CD4-positive, CD25-positive, alpha-beta regulatory T cell (primary cell): ENCODE measurements at regions not wholly inside any gene's neighbourhood (a gene's known extent, or its start where the extent isn't known, plus 50 kb on each side); places are given as distances from the start of the nearest gene placed in this dataset.

Experiments
- ATAC-seq, 2 donors: fragments of 150-1000 bp; cut with Tn5 transposase; one replicate each; pipeline ENCODE4 v1.10.0; 2021; ENCODE audit warnings: low read depth in 2 of 2, moderate number of reproducible peaks in 2 of 2, moderate library complexity in 1 of 2
- DNase-seq, 3 donors: peaks; one replicate each; pipeline versions ENCODE4 v3.0.0 to v3.0.0-alpha.2; 2012 to 2022; ENCODE audit warnings: mixed read lengths in 1 of 3
- H3K27ac ChIP-seq: one replicate; pipeline ENCODE4 v1.7.0; 2013; ENCODE audit warnings: mild to moderate bottlenecking, low read length; ENCODE audit not compliant: insufficient read depth, poor library complexity, severe bottlenecking
- H3K27me3 ChIP-seq: one replicate; pipeline ENCODE4 v1.7.0; 2013; ENCODE audit warnings: low read length; ENCODE audit not compliant: control insufficient read depth, insufficient read depth
- H3K36me3 ChIP-seq: one replicate; pipeline ENCODE4 v1.7.0; 2013; ENCODE audit warnings: mild to moderate bottlenecking, low read length, moderate library complexity; ENCODE audit not compliant: control insufficient read depth, insufficient read depth
- H3K4me1 ChIP-seq: 2 replicates; pipeline ENCODE4 v1.7.0; 2013; ENCODE audit warnings: mild to moderate bottlenecking, low read length; ENCODE audit not compliant: insufficient read depth, control insufficient read depth, poor library complexity, severe bottlenecking
- H3K4me3 ChIP-seq: one replicate; pipeline ENCODE4 v1.7.0; 2013; ENCODE audit warnings: low read depth, mild to moderate bottlenecking, low read length, moderate library complexity
- H3K9me3 ChIP-seq, 2 experiments: 1 replicate in 1 of 2; 2 replicates in 1 of 2; pipeline ENCODE4 v1.7.0; 2013; ENCODE audit warnings: low read length in 2 of 2, mild to moderate bottlenecking in 1 of 2, moderate library complexity in 1 of 2; ENCODE audit not compliant: control insufficient read depth in 2 of 2
- H3K27ac Mint-ChIP-seq, 3 donors: one replicate each; pipeline ENCODE4 v1.8.0; 2020 to 2022; ENCODE audit warnings: mild to moderate bottlenecking in 3 of 3, mixed read lengths in 3 of 3, moderate library complexity in 2 of 3
- H3K27me3 Mint-ChIP-seq: one replicate; pipeline ENCODE4 v1.8.0; 2022; ENCODE audit warnings: mild to moderate bottlenecking, mixed read lengths
- H3K36me3 Mint-ChIP-seq: one replicate; pipeline ENCODE4 v1.8.0; 2020; ENCODE audit warnings: mixed read lengths
- H3K4me1 Mint-ChIP-seq, 4 donors: one replicate each; pipeline ENCODE4 v1.8.0; 2020 to 2022; ENCODE audit warnings: mixed read lengths in 4 of 4, mild to moderate bottlenecking in 1 of 4
- H3K4me3 Mint-ChIP-seq, 4 donors: one replicate each; pipeline ENCODE4 v1.8.0; 2020 to 2022; ENCODE audit warnings: mild to moderate bottlenecking in 4 of 4, mixed read lengths in 4 of 4, moderate library complexity in 3 of 4
- H3K9me3 Mint-ChIP-seq, 7 donors: one replicate each; pipeline ENCODE4 v1.8.0; 2020 to 2022; ENCODE audit warnings: mixed read lengths in 7 of 7, mild to moderate bottlenecking in 3 of 7, moderate library complexity in 2 of 7

- H3K27me3 ChIP-seq: no peaks in the 10 kb centered on the region
- no peaks in the 10 kb centered on the region for H3K36me3 ChIP-seq
- Mint-ChIP-seq H3K27ac (no peak overlapping the region), H3K36me3 (no peaks in the 10 kb centered on the region), H3K4me1 (no peaks in the 10 kb centered on the region), H3K9me3 (peaks cover 0 to 2% (median 0%) of the 10 kb centered on the region in 7 donors), H3K4me3 (no peak overlapping the region), H3K27me3 (peaks cover 30% of the 10 kb centered on the region)
- H3K27ac ChIP-seq: no peak overlapping the region
- H3K9me3 ChIP-seq: no peaks in the 10 kb centered on the region
- H3K4me3 ChIP-seq: no peak overlapping the region
- ATAC-seq: no peak
- no peak for DNase-seq
- H3K4me1 ChIP-seq: no peaks in the 10 kb centered on the region
These were observed 233.8 kb downstream of the GADD45G start for GRCh38 chr9:89838621-89839020.

GRCh38 chr9:89839449-89839848 is 234.6 kb downstream of the GADD45G start:
- Histone ChIP-seq H3K9me3 (no peaks in the 10 kb centered on the region), H3K36me3 (no peaks in the 10 kb centered on the region), H3K4me1 (no peaks in the 10 kb centered on the region), H3K4me3 (no peak overlapping the region), H3K27me3 (no peaks in the 10 kb centered on the region), H3K27ac (no peak overlapping the region)
- Mint-ChIP-seq H3K27ac (no peak overlapping the region), H3K27me3 (peaks cover 30% of the 10 kb centered on the region), H3K4me3 (no peak overlapping the region), H3K4me1 (no peaks in the 10 kb centered on the region), H3K9me3 (peaks cover 0 to 2% (median 0%) of the 10 kb centered on the region in 7 donors), H3K36me3 (no peaks in the 10 kb centered on the region)
- no peak for ATAC-seq
- no peak for DNase-seq

GRCh38 chr9:89839952-89840351 is 235.1 kb downstream of the GADD45G start:
- H3K4me3 ChIP-seq: no peak overlapping the region
- DNase-seq (no peak), ATAC-seq (no peak)
- peaks cover 0 to 2% (median 0%) of the 10 kb centered on the region in 7 donors for H3K9me3 Mint-ChIP-seq
- H3K4me3 Mint-ChIP-seq: no peak overlapping the region
- H3K27me3 ChIP-seq: no peaks in the 10 kb centered on the region
- H3K4me1 Mint-ChIP-seq: no peaks in the 10 kb centered on the region
- no peak overlapping the region for H3K27ac Mint-ChIP-seq
- no peaks in the 10 kb centered on the region for H3K9me3 ChIP-seq
- H3K4me1 ChIP-seq: no peaks in the 10 kb centered on the region
- peaks cover 29% of the 10 kb centered on the region for H3K27me3 Mint-ChIP-seq
- no peaks in the 10 kb centered on the region for H3K36me3 Mint-ChIP-seq
- H3K36me3 ChIP-seq: no peaks in the 10 kb centered on the region
- H3K27ac ChIP-seq: no peak overlapping the region

GRCh38 chr9:89841456-89841855 is 236.6 kb downstream of the GADD45G start:
- H3K27ac Mint-ChIP-seq: no peak overlapping the region
- H3K27me3 Mint-ChIP-seq: peaks cover 20% of the 10 kb centered on the region
- H3K27ac ChIP-seq: no peak overlapping the region
- no peaks in the 10 kb centered on the region for H3K36me3 ChIP-seq
- no peak overlapping the region for H3K4me3 ChIP-seq
- H3K27me3 ChIP-seq: no peaks in the 10 kb centered on the region
- peaks cover 0 to 2% (median 0%) of the 10 kb centered on the region in 7 donors for H3K9me3 Mint-ChIP-seq
- no peaks in the 10 kb centered on the region for H3K4me1 Mint-ChIP-seq
- H3K4me1 ChIP-seq: no peaks in the 10 kb centered on the region
- H3K4me3 Mint-ChIP-seq: no peak overlapping the region
- no peak for DNase-seq
- H3K36me3 Mint-ChIP-seq: no peaks in the 10 kb centered on the region
- no peaks in the 10 kb centered on the region for H3K9me3 ChIP-seq
- no peak for ATAC-seq

GRCh38 chr9:89842267-89842768 is 237.5 kb downstream of the GADD45G start:
- Mint-ChIP-seq H3K9me3 (peaks cover 0 to 2% (median 0%) of the 10 kb centered on the region in 7 donors), H3K4me3 (no peak overlapping the region), H3K27me3 (peaks cover 18% of the 10 kb centered on the region), H3K4me1 (no peaks in the 10 kb centered on the region), H3K27ac (no peak overlapping the region), H3K36me3 (no peaks in the 10 kb centered on the region)
- H3K27ac ChIP-seq: no peak overlapping the region
- ATAC-seq (no peak), DNase-seq (no peak)
- H3K4me3 ChIP-seq: no peak overlapping the region
- no peaks in the 10 kb centered on the region for H3K36me3 ChIP-seq
- H3K27me3 ChIP-seq: no peaks in the 10 kb centered on the region
- H3K4me1 ChIP-seq: no peaks in the 10 kb centered on the region
- H3K9me3 ChIP-seq: no peaks in the 10 kb centered on the region

GRCh38 chr9:89843074-89843473 is 238.3 kb downstream of the GADD45G start:
- Histone ChIP-seq H3K4me3 (no peak overlapping the region), H3K36me3 (no peaks in the 10 kb centered on the region), H3K27ac (no peak overlapping the region), H3K4me1 (no peaks in the 10 kb centered on the region), H3K9me3 (no peaks in the 10 kb centered on the region), H3K27me3 (no peaks in the 10 kb centered on the region)
- peaks cover 16% of the 10 kb centered on the region for H3K27me3 Mint-ChIP-seq
- H3K4me3 Mint-ChIP-seq: no peak overlapping the region
- ATAC-seq: no peak
- no peak overlapping the region for H3K27ac Mint-ChIP-seq
- no peaks in the 10 kb centered on the region for H3K4me1 Mint-ChIP-seq
- no peaks in the 10 kb centered on the region for H3K36me3 Mint-ChIP-seq
- H3K9me3 Mint-ChIP-seq: peaks cover 0 to 2% (median 0%) of the 10 kb centered on the region in 7 donors
- DNase-seq: no peak

- Mint-ChIP-seq H3K4me1 (no peaks in the 10 kb centered on the region), H3K9me3 (peaks cover 0 to 2% (median 0%) of the 10 kb centered on the region in 7 donors), H3K27me3 (peaks cover 12% of the 10 kb centered on the region), H3K4me3 (no peak overlapping the region), H3K27ac (no peak overlapping the region), H3K36me3 (no peaks in the 10 kb centered on the region)
- Histone ChIP-seq H3K36me3 (no peaks in the 10 kb centered on the region), H3K27ac (no peak overlapping the region), H3K9me3 (no peaks in the 10 kb centered on the region), H3K27me3 (no peaks in the 10 kb centered on the region), H3K4me1 (no peaks in the 10 kb centered on the region), H3K4me3 (no peak overlapping the region)
- ATAC-seq: no peak
- DNase-seq: no peak
These were observed 238.8 kb downstream of the GADD45G start for GRCh38 chr9:89843591-89843990.

- DNase-seq (no peak), ATAC-seq (no peak)
- Histone ChIP-seq H3K36me3 (no peaks in the 10 kb centered on the region), H3K4me3 (no peak overlapping the region), H3K27me3 (peaks cover 3% of the 10 kb centered on the region), H3K27ac (no peak overlapping the region), H3K9me3 (no peaks in the 10 kb centered on the region), H3K4me1 (no peaks in the 10 kb centered on the region)
- Mint-ChIP-seq H3K4me1 (no peaks in the 10 kb centered on the region), H3K27ac (no peak overlapping the region), H3K36me3 (no peaks in the 10 kb centered on the region), H3K27me3 (peaks cover 7% of the 10 kb centered on the region), H3K4me3 (no peak overlapping the region), H3K9me3 (peaks cover 0 to 2% (median 0%) of the 10 kb centered on the region in 7 donors)
These were observed 239.3 kb downstream of the GADD45G start for GRCh38 chr9:89844075-89844474.
